CD4-positive, alpha-beta T cell treated with Interleukin-15 for 1 hour (primary cell): ENCODE measurements at regions not wholly inside any gene's neighbourhood (a gene's known extent, or its start where the extent isn't known, plus 50 kb on each side); places are given as distances from the start of the nearest gene placed in this dataset.

Experiments
- DNase-seq: peaks from one replicate; pipeline ENCODE4 v3.0.0-alpha.2; 2020

DNA sequence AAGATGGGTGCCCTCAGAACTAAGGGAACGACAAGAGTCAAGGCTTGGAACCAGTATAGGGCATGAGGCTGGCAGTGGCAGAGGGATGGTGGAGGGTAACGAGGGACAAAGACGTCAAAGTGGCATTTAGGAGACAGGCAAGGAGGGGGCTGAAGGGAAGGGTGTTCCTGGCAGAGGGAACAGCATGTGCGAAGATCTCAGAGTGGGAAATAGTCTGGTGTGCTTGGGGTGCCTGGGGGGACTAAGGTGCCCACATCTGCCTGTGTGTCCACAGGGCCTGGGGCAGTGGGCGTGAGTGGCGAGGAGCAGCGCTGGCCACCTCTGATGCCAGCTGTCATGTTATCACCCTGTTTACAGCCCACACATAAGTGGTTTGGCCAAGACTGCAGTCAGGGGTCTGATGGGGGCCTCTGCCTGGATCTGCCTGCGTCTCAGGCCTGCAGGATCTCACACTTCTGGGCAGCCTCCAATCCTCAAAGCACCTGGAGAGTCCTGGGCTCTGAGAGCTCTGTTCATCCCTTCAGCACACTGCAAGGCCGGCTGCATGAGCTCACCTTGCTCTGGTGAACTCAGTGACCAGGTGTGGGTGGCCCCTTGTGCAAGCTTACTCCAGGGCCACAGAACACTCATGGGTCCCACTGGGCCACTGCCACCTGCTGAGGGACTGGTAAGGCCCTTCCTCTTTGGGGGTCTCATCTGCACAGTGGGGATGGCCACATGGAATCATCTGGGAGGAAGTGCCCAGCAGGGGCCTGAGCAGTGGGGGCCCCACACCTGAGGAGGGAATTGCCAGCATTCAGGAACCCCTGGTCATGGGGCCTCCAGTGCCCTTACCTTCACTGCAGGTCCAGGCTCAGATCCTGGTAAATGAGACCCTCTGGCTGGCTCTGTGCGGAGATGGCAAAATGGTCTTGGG, 89.7 kb upstream of the SHISAL1 start:
- DNase-seq = peak; percentile 13

DNA sequence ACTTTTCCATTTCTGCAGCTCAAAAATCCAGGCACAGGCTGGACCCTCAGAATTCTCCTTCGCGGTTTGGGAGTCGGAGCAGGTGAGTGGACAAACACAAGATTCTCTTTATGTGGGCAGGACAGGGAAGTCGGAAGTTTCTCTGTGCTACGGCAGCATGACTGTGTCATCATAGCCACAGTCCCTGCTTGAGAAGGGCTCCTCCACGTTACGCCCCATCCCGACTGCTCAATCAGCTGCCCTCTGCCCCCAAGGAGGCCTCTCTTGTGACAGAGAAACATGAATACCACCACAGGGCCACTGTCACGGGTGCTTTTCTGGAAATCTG, 89.0 kb upstream of the SHISAL1 start:
- DNase-seq = peak; percentile 7

- DNase-seq = peak; percentile 3
These were observed 88.0 kb upstream of the SHISAL1 start for GRCh38 chr22:44400763-44401060.

- no peak for DNase-seq
These were observed 87.4 kb upstream of the SHISAL1 start for GRCh38 chr22:44399906-44400762.

GRCh38 chr22:44398856-44399837, 86.4 kb upstream of the SHISAL1 start:
- peak; percentile 8 for DNase-seq

- no peak for DNase-seq
These were observed 84.3 kb upstream of the SHISAL1 start for GRCh38 chr22:44396727-44397722.

- DNase-seq = peak; percentile 2
These were observed 83.4 kb upstream of the SHISAL1 start for GRCh38 chr22:44396021-44396726.

DNA sequence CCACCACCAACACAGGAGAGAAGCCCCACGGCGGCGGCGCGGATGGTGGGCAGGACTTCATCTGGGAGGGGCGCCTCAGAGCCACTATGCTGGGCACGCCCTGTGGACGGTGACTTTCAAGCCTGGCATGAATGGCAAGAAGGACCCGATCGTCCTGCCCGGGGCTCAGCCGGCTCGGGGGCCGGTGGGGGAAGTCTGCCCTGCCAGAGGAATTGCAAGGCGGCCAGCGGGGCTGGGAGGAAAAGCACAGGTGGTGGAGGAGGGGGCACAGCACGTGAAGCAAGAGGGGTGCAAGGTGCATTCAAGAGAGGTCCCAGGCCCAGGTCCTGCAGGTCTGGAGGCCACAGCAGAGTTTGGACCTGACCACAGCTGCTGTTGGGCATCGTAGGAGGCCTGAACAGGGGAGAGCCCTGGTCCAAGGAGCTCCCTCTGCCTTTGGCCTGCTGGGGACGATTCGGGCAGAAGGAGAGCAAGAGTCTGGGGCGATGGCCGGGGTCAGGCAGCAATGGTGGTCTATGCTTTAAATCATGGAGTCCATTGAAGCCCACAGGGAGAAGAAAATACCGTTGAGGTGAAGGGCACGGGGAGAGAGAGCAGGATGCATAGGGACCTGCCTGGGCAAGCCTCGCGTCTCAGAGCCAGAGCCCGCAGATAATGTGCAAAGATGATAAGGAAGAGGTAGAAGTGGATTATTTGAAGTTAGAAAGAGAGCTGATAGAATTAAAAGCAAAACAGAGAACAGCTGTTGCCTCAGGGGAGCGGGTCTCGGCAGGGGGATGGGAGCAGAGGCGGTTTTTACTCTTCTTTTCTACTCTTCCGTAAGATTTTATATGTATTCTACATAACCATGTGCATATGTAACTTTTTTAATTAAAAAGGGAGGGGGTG, 82.6 kb upstream of the SHISAL1 start:
- DNase-seq = peak; percentile 11

GRCh38 chr22:44394246-44395117, 81.7 kb upstream of the SHISAL1 start:
- peak; percentile 1 for DNase-seq

DNA sequence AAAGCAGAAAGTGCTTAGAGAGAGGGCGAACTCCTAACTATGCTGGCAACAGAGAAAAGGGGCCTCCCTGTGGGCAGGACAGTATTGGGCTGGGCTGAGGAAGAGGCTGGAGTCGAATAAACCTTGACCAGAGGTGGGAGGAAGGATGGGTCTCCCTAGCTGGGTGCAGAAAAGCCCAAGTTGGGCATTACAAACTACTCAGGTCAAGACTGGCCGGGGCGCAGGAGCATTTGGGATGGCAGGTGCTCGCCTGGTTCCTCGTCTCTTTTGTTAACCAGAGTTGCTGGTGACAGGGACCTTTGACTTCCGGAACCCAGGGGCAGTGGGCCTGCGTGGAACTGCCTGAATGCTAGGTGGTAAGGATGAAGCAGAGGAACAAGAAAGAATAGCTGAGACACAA, 80.3 kb upstream of the SHISAL1 start:
- DNase-seq = peak; percentile 7

DNA sequence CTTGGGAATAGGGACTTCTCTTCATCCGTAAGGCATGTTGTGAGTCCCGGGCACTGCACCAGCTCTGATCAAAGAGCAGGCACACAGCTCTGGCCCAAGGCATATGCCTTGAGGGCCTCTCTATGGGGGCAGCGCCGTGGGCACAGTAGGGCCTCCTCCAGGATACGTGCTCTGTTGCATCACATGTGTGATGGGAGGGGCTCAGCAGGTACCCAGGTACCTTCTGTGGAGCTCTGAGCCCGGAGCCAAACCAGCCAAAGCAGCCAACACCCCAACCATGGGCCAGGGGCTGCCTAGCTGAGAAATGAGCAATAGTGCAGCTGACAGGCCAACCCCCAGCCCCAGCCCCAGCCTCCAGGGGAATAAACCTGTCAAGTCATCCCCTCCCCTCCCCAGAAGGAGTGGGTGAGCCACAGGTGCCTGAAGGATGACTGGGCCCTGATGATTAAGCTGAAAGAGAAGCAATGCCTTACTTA, 79.7 kb upstream of the SHISAL1 start:
- DNase-seq = peak; percentile 15

GRCh38 chr22:44391481-44392445, 79.0 kb upstream of the SHISAL1 start:
- peak; percentile 11 for DNase-seq

DNA sequence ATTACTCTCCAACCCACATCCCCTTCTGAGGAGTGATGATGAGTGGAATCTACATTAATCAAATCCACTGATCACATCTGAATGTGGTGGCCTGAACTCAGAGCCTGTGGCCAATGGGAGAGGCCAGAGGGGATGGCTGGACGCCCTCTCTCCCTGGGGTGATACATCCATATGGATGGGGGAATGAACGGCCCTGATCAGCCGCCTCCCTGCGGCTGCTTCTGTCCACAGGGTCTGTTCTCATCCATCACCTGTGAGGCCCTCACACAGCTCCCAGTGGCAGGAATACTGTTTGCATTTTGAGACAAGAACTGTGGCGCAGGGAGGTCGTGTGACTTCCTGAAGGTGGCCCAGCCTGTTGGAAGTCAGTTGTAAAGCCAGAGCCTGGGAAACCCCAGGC, 78.3 kb upstream of the SHISAL1 start:
- peak; percentile 10 for DNase-seq

DNA sequence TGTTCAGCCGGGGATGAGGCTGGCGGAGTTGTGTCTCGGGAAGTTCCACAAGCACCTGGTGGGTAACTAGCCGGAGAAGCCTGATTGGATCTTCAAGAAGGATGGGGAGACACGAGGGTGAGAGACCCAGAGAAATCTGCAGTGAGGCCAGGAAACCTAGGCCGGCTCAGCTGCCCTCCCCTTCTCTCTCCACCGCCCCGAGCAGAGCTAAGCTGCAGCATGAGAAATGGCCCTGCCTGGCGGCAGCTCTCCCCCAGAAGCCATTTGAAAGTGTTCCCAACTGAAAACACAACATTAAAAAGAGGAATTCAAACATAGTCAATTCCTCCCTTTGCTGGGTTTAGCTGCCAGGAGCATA, 77.8 kb upstream of the SHISAL1 start:
- DNase-seq = peak; percentile 6

GRCh38 chr22:44389926-44390612, 77.3 kb upstream of the SHISAL1 start:
- DNase-seq = no peak

DNA sequence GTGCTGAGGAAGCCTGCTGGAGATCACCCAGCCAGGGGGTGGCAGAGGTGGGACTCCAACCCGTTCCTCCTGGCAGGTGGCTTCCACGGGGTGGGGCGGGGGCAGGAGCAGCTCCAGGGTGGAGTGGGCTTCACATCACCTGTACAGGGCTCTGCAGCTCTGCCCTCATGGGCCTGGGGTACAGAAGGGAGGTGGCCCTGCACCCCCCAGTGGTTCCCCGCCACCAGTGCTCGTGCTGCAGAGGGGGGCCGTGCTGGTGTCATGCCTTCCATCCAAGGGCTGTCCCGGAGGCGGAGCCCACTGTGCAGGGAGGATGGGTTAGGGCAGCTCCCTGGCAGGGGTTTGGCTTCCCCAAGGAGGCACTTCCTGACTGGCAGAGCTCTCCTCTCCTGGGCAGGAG, 76.4 kb upstream of the SHISAL1 start:
- no peak for DNase-seq

DNA sequence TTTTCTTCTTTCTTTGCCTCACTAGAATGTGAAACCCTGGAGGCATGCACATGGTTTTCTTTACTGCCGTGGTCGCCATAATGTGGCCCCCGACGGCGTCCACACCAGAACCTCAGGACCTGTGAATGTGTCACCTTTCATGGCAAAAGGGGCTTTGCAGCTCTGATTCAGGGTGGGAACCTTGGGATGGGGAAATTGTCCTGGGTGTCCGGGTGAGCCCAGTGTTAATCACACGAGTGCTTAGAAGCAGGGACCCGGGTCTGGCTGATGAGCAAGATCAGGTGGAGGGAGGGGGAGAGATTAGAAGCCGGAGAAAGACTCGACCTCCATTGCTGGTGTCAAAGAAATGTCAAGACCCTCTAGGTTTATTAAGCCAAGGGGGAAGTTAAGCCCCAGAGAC, 74.7 kb upstream of the SHISAL1 start:
- no peak for DNase-seq
